SK-N-SH (cell line): ENCODE measurements at regions not wholly inside any gene's neighbourhood (a gene's known extent, or its start where the extent isn't known, plus 50 kb on each side); places are given as distances from the start of the nearest gene placed in this dataset.

ENCODE experiments used
- CTCF ChIP-seq: fragments of 200-600 bp; sonication (generic); IDR thresholded peaks from 2 replicates; pipeline ENCODE4 v1.6.1; 2017; ENCODE audit warnings: antibody characterized with exemption, mild to moderate bottlenecking, moderate library complexity
- MAX ChIP-seq: IDR thresholded peaks from 2 replicates; pipeline ENCODE4 v1.4.0; 2012; ENCODE audit warnings: low read depth
- RAD21 ChIP-seq: IDR thresholded peaks from 2 replicates; pipeline ENCODE4 v1.6.1; 2012; ENCODE audit warnings: mild to moderate bottlenecking, low read length
- RCOR1 ChIP-seq: fragments of 150-350 bp; IDR thresholded peaks from 2 replicates; pipeline ENCODE4 v1.6.1; 2017; ENCODE audit warnings: antibody characterized with exemption, low read length

GRCh38 chr5:102678267-102679058 lies 76.6 kb upstream of the PAM start:
- no peak for TF ChIP-seq CTCF
- no peak for TF ChIP-seq RAD21
- no peak for TF ChIP-seq MAX
- no peak for TF ChIP-seq RCOR1
